ENCODE measurements at regions not wholly inside any gene's neighbourhood (a gene's known extent, or its start where the extent isn't known, plus 50 kb on each side); places are given as distances from the start of the nearest gene placed in this dataset.

- no peak for TF ChIP-seq CTCF (IDR thresholded peaks at IDR 0.05)
Measured at GRCh38 chr6:163776906-163777686, 362.6 kb downstream of the QKI start.

- TF ChIP-seq CTCF (IDR thresholded peaks at IDR 0.05), result no peak
Measured at GRCh38 chr6:163776196-163776905, 361.8 kb downstream of the QKI start.

GRCh38 chr6:163775313-163775712 lies 360.8 kb downstream of the QKI start:
- TF ChIP-seq CTCF (IDR thresholded peaks at IDR 0.05), result no peak

- no peak for TF ChIP-seq CTCF (IDR thresholded peaks at IDR 0.05)
Measured at GRCh38 chr6:163774485-163774884, 360.0 kb downstream of the QKI start.

GRCh38 chr6:163773646-163774045 lies 359.1 kb downstream of the QKI start:
- TF ChIP-seq CTCF (IDR thresholded peaks at IDR 0.05), result no peak

- no peak for TF ChIP-seq CTCF (IDR thresholded peaks at IDR 0.05)
Measured at GRCh38 chr6:163772701-163773100, 358.2 kb downstream of the QKI start.

- no peak for TF ChIP-seq CTCF (IDR thresholded peaks at IDR 0.05)
Measured at GRCh38 chr6:163771180-163771579, 356.7 kb downstream of the QKI start.
